ENCODE measurements at regions not wholly inside any gene's neighbourhood (a gene's known extent, or its start where the extent isn't known, plus 50 kb on each side); places are given as distances from the start of the nearest gene placed in this dataset.

GRCh38 chr2:71816815-71817214 is 330.8 kb downstream of the CYP26B1 start:
- no peak for TF ChIP-seq CTCF (IDR thresholded peaks at IDR 0.05; ENCODE audit: insufficient read depth, missing control alignments)
- FAIRE-seq: no peak
- no peak for DNase-seq (ENCODE audit: insufficient read length, low spot score)

- no peak for FAIRE-seq
These were observed 331.8 kb downstream of the CYP26B1 start for GRCh38 chr2:71815701-71816474.

GRCh38 chr2:71814885-71815284 is 332.8 kb downstream of the CYP26B1 start:
- TF ChIP-seq CTCF (IDR thresholded peaks at IDR 0.05; ENCODE audit: insufficient read depth, missing control alignments): no peak
- FAIRE-seq: no peak
- DNase-seq (ENCODE audit: insufficient read length, low spot score): no peak

More at GRCh38 chr2:71815701-71816474, 331.8 kb downstream of the CYP26B1 start:
- TF ChIP-seq CTCF (IDR thresholded peaks at IDR 0.05; ENCODE audit: insufficient read depth, missing control alignments): no peak
- DNase-seq (ENCODE audit: insufficient read length, low spot score): no peak

- FAIRE-seq (no peak), DNase-seq (ENCODE audit: insufficient read length, low spot score) (no peak)
- TF ChIP-seq CTCF (IDR thresholded peaks at IDR 0.05; ENCODE audit: insufficient read depth, missing control alignments): no peak
These were observed 333.7 kb downstream of the CYP26B1 start for GRCh38 chr2:71813807-71814470.

- FAIRE-seq (no peak), DNase-seq (ENCODE audit: insufficient read length, low spot score) (no peak)
- no peak for TF ChIP-seq CTCF (IDR thresholded peaks at IDR 0.05; ENCODE audit: insufficient read depth, missing control alignments)
These were observed 334.3 kb downstream of the CYP26B1 start for GRCh38 chr2:71813315-71813714.

GRCh38 chr2:71812736-71813135 is 334.9 kb downstream of the CYP26B1 start:
- no peak for TF ChIP-seq CTCF (IDR thresholded peaks at IDR 0.05; ENCODE audit: insufficient read depth, missing control alignments)
- DNase-seq (ENCODE audit: insufficient read length, low spot score) (no peak), FAIRE-seq (no peak)

GRCh38 chr2:71811726-71812125 is 335.9 kb downstream of the CYP26B1 start:
- DNase-seq (ENCODE audit: insufficient read length, low spot score): no peak
- no peak for TF ChIP-seq CTCF (IDR thresholded peaks at IDR 0.05; ENCODE audit: insufficient read depth, missing control alignments)
- no peak for FAIRE-seq

Data from D721Med (cell line).